ENCODE measurements at regions not wholly inside any gene's neighbourhood (a gene's known extent, or its start where the extent isn't known, plus 50 kb on each side); places are given as distances from the start of the nearest gene placed in this dataset.

GRCh38 chr2:37489041-37489456, 144.6 kb downstream of the QPCT start:
- no peak for TF ChIP-seq CTCF (conservative IDR thresholded peaks at IDR 0.05; ENCODE audit: control insufficient read depth, insufficient read depth, low read depth, low read length)
- DNase-seq (ENCODE audit: low read depth), result peak; percentile 47

DNA sequence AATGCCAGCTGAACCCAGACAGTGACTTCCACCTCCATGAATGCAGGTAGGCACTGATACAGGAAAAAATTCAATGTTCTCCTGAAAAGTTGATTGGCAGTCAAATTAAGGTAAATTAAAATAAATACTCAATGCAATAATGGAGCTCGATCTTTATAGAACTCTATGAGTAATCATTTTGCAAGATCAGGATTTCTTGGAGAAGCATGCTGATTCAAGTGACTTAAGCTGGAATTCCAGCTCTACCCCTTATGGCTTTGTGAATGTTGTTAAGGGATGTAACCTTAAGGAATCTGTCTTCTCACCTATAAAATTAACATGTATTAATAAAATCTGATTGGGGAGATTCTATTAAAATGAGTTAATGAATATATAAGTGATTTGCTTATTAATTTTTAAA, 145.1 kb downstream of the QPCT start:
- no peak overlapping the region for H3K4me3 ChIP-seq (ENCODE audit: control insufficient read depth, low read depth, low read length)
- DNase-seq (ENCODE audit: low read depth), result peak; percentile 37
- TF ChIP-seq CTCF (conservative IDR thresholded peaks at IDR 0.05; ENCODE audit: control insufficient read depth, insufficient read depth, low read depth, low read length), result no peak

More at GRCh38 chr2:37489041-37489456, 144.6 kb downstream of the QPCT start:
- no peak overlapping the region for H3K4me3 ChIP-seq (ENCODE audit: control insufficient read depth, low read depth, low read length)

DNA sequence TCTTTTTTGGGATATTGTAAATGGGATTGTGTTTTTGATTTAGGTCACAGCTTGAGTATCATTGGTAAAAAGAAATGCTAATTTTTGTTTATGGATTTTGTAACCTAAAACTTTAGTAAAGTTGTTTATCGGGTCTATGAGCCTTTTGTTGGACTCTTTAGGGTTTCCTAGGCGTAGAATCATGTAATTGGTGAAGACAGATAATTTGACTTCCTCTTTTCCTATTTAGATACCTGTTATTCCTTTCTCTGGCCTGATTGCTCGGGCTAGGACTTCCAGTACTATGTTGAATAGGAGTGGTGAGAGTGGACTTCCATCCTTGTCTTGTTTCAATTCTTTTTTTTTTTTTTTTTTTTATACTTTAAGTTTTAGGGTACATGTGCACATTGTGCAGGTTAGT, 149.0 kb downstream of the QPCT start:
- H3K4me3 ChIP-seq (ENCODE audit: control insufficient read depth, low read depth, low read length), result no peak overlapping the region
- no peak for DNase-seq (ENCODE audit: low read depth)
- TF ChIP-seq CTCF (conservative IDR thresholded peaks at IDR 0.05; ENCODE audit: control insufficient read depth, insufficient read depth, low read depth, low read length), result no peak

GRCh38 chr2:37499113-37499512, 154.7 kb downstream of the QPCT start:
- no peak for DNase-seq (ENCODE audit: low read depth)
- no peak for TF ChIP-seq CTCF (conservative IDR thresholded peaks at IDR 0.05; ENCODE audit: control insufficient read depth, insufficient read depth, low read depth, low read length)
- no peak overlapping the region for H3K4me3 ChIP-seq (ENCODE audit: control insufficient read depth, low read depth, low read length)

DNA sequence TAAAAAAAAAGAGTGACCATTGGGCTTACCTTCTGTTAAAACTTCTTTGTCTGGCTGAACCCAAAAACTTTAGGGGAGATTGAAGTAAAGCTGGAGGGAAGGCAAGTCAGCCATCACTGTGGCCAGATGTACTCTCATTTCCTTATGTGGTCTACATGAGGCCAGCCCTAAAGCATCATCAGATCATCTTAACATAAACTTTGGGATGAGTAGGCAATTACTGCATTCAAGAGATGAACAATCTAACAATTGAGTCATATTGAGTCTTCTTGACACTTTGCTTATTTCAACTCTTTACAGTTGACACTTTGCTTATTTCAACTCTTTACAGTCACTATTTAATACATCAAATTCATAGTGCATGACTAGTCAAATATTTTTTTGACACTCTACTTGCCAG, 155.6 kb downstream of the QPCT start:
- no peak overlapping the region for H3K4me3 ChIP-seq (ENCODE audit: control insufficient read depth, low read depth, low read length)
- DNase-seq (ENCODE audit: low read depth), result peak; percentile 80
- TF ChIP-seq CTCF (conservative IDR thresholded peaks at IDR 0.05; ENCODE audit: control insufficient read depth, insufficient read depth, low read depth, low read length), result no peak

GRCh38 chr2:37501113-37501512, 156.7 kb downstream of the QPCT start:
- no peak for TF ChIP-seq CTCF (conservative IDR thresholded peaks at IDR 0.05; ENCODE audit: control insufficient read depth, insufficient read depth, low read depth, low read length)
- no peak overlapping the region for H3K4me3 ChIP-seq (ENCODE audit: control insufficient read depth, low read depth, low read length)

DNA sequence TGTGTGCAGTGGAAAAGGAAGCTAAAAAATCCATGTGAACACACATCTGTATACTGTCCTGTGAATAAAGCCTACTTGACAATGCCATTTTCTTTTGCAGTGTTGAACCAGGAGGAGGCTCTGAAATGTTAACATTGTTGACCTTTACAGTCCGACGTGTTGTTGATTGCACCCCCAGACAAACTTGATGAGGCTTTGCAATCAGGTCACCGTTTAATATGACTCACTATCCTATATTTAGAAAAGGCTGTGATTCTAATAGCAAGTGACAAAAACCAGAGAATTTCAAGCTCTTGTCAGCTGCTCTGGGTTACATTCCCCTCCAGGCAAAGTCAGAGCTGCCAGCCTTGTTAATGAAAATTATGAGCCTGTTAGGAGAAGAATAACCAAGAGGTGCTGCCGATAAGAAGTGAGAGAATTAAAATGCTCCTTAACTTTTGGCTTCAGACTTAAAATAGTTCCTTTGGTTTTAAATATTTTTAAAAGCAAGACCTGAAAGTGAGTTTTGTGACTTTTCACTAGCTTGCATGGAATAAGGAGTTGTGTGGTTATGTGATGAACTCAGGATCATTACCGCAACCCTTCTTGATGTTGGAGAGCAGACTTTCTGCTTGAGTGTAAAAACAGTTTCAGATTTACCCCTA, 162.1 kb downstream of the QPCT start:
- H3K4me3 ChIP-seq (ENCODE audit: control insufficient read depth, low read depth, low read length), result no peak overlapping the region
- no peak for TF ChIP-seq CTCF (conservative IDR thresholded peaks at IDR 0.05; ENCODE audit: control insufficient read depth, insufficient read depth, low read depth, low read length)
- peak; percentile 20 for DNase-seq (ENCODE audit: low read depth)

More at GRCh38 chr2:37501113-37501512, 156.7 kb downstream of the QPCT start:
- DNase-seq (ENCODE audit: low read depth), result no peak

Measured in fibroblast of mammary gland (primary cell).